ENCODE measurements at regions not wholly inside any gene's neighbourhood (a gene's known extent, or its start where the extent isn't known, plus 50 kb on each side); places are given as distances from the start of the nearest gene placed in this dataset.

DNA sequence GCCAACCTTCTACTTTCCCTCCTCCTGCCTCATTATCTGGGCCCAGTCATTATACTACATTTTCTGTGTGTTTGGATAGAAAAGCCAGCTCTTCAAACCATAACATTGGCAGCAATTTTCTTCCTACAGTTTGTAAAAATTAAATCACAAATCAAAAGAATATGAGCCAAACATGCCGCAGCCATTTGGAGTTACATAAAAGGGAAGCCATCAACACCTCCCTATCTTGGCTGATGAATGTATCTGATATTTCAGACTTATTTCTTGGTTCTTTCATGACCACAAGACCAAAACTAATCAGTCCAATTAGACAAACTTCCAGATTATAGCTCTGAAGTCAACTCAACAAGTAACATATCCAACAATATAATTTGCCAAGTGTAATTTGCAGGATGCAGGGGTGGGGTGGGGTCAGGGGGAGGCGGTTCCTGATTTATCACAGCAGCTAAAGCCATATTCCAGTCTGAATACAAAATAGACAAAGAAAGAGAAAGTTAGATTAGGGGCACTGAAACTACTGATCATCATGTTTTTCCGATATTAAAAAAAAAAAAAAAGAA, 89.4 kb upstream of the CNTLN start:
- TF ChIP-seq, protein P1, sequence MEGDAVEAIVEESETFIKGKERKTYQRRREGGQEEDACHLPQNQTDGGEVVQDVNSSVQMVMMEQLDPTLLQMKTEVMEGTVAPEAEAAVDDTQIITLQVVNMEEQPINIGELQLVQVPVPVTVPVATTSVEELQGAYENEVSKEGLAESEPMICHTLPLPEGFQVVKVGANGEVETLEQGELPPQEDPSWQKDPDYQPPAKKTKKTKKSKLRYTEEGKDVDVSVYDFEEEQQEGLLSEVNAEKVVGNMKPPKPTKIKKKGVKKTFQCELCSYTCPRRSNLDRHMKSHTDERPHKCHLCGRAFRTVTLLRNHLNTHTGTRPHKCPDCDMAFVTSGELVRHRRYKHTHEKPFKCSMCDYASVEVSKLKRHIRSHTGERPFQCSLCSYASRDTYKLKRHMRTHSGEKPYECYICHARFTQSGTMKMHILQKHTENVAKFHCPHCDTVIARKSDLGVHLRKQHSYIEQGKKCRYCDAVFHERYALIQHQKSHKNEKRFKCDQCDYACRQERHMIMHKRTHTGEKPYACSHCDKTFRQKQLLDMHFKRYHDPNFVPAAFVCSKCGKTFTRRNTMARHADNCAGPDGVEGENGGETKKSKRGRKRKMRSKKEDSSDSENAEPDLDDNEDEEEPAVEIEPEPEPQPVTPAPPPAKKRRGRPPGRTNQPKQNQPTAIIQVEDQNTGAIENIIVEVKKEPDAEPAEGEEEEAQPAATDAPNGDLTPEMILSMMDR (IDR thresholded peaks at IDR 0.05): no peak
- TF ChIP-seq POLR2A (IDR thresholded peaks at IDR 0.05): no peak

All from breast epithelium (tissue), 3 donors.